HG02763 (cell line): ENCODE measurements at regions not wholly inside any gene's neighbourhood (a gene's known extent, or its start where the extent isn't known, plus 50 kb on each side); places are given as distances from the start of the nearest gene placed in this dataset.

Experiments
- ATAC-seq: cut with Tn5 transposase; IDR thresholded peaks from one replicate; pipeline ENCODE4 v1.9.1; 2021; ENCODE audit warnings: mild to moderate bottlenecking, moderate library complexity; ENCODE audit not compliant: unreplicated experiment

DNA sequence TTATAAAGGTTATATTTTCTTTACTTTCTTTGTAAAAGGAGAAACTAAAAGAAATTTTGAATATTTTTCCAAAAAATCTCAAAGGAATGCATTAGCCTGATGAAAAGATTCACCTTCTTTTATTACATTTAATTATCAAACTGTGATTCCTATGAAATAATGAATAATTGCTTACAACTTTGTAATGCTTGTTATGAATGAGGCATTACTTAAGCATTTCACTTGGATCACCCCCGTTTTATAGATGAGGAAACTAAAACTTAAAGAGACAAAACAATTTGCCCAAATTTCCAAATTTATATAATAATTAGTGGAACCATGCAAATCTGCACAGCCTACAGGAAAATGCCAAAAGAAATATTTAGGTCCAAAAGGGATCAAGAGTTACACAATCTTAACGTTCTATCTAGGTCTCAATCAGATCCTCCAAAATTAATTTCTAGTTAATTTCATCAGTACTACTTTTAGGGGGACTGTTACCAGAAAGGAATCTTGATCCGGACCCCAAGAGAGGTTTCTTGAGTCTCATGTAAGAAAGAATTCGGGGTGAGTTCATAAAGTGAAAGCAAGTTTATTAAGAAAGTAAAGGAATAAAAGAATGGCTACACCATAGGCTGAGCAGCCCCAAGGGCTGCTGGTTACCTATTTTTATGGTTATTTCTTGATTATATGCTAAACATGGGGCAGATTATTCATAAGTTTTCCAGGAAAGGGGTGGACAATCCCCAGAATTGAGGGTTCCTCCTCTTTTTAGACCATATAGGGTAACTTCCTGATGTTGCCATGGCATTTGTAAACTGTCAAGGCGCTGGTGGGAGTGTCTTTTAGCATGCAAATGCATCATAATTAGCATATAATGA lies 288.0 kb downstream of the ADGB start:
- no peak for ATAC-seq

DNA sequence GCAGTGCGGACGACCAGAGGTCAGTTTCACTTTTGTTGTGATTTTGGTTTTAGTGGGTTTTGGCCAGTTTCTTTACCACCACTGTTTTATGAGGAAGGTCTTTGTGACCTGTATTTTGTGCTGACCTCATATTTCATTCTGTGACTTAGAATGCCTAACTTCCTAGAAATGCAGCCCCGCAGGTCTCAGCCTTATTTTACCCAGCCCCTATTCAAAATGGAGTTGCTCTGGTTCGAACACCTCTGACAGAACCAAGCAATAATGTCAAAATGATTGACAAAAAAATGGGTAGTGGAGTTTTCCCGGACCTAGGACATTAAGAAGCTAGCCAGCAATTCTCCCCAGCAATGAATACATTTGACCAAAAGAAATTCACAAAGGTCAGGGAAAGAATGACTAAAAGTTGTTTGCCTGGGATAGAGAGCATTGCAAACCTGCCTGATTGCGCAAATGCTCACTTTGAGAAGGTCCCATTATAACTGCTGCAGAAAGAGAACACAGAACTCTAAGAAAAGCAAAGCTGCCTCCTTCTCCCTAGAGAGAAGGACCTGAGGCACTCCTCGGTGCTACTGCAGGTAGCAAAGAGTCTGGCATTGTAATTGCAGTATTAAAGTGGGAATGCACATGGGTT lies 288.8 kb downstream of the ADGB start:
- ATAC-seq = no peak

DNA sequence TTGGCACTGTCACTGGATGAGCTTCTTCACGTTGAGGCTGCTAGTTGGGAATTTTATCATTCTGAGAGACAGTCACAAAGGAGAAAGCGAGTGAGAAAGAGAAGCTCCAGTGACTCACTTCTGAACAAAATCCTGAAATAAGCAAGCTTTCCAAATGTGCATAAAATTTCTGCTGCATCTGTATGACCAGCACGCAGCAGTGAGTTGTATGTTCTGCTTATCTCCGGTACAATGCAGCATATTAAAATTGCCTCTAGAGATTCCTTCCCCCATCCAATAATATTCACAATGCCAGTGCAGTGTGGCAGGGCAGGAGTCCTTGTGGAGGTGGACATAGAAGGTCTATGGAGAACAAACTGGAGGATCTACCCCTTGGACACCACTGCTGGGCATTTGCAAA lies 290.5 kb downstream of the ADGB start:
- no peak for ATAC-seq

DNA sequence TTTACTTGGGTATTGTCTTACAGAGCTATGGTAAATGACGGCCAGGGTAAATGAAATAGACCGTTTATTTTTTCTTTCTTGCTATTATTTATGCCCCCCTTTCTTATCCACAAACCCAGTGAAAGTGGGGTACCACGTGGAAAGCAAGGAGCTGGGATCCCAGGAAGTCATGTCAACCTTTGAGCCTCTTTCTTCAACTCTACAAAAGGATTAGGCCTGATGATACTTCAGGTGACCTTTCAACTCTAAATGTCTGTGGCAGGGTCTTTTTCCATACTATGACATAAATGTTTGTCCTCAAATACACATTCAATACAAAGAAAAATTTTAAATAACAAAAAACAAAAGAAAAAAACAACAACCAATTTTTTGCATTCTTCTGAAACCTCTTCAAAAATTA lies 291.4 kb downstream of the ADGB start:
- ATAC-seq = no peak

DNA sequence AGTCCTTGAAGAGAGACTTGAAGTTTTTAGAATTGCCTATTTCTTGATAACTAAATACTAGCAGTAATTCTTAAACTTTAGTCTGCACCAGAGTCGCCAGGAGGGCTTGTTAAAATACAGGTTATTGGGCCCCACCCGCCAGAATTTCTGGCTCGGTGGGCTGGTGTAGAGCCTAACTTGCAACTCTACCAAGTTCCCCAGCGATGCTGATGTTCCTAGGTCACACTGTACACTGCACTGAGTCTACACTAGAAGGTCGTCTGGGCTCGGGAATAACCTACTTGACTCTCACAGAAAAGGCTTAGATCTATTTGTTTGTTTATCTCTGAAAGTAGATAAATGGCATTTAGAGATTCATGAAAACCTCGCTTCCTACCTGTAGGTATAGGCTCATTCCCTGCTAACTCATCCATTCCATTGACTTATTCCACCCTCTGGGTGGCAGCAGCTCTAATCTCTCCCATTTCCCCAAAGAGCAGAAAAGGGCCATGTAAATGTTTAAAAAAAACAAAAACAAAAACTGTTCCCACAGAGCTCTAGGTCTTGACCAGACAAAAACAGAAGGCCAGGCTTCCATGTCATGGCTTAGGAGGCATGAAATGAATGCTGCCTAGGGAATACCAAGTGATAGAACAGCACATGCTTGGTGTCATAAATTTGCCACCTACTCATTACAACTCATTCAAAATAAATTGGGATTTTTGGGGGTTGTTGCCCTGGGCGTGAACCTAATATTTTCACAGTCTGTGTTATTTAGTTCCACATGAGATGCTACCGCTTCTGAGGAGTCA lies 292.1 kb downstream of the ADGB start:
- ATAC-seq = no peak

DNA sequence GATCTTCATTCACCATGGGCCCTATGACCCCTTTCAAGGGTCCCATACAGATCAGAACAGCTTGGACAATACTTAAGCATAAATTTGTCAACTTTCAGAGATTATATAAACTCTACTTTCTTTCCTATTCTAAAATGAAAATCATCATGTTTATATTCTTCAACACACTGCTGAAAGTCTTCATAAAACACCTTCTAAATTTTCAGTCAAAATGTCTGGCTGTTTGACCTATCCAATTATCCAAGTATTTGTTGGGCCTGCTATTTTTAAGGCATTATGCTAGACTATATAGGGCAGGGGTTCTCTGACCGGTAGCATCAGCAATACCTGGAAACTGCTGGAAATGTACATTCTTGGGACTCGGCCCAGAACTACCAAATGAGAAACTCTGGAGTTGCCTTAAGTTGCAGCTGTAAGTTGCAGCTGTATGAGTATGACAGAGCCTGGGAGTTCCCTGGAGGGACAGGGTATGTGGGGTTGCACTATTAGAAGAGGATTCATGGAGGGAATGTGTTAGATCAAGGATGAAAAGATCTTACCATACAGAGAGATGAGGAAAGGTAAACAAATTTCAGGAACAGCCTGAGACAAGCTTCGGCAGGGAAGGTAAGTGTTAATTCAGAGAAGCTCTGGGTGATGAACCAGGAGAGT lies 293.0 kb downstream of the ADGB start:
- no peak for ATAC-seq

DNA sequence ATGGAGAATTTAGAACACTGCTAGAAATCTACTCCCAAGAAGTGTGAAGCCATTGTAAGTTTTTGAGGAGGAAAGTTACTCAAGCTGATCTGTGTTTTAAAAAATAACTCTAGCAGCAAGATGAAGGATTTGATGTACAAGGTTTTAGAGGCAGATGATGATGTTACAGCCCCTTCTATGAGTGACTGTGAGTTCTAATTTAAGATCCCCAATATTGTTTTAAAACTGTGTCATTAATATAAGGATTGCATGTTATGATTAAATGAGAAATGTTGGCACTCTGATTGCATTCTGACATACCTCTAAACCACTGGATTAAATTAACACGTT lies 293.5 kb downstream of the ADGB start:
- ATAC-seq = no peak

DNA sequence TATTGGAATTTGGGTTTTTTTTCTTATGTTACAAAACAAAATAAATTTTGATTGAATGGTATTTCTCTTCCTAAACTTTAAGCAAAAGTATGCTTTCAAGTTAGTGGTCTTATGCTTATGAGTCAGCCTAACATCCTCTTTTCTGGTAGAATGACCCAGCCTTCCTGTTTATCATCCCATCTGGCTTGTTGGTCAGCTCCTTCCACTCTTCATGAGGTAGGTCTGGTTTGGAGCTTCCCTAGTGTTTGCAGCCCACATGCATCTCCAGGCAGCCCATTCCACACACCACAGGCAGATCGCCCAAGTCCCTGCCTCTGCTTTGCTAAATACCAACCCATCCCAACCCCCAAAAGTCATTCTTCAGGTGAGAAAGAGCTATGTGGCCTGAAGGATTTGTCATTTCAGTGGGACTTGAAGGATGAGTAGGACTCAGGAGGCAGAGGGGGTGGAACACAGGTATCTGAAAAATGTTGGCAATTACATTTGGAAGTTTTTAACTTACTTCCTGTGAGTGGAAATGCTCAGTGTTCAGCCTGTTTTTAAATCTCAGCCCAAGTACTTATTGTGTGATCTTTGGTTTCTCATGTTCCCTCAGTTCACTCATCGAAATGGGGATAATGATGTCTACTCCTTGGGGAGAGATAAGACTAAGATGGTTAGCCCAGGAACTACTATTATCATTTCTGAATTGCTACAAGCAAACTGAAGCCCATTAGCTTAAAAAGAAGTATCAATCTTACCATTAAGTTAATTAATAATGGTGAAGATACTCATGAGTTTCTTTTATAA lies 294.0 kb downstream of the ADGB start:
- no peak for ATAC-seq

DNA sequence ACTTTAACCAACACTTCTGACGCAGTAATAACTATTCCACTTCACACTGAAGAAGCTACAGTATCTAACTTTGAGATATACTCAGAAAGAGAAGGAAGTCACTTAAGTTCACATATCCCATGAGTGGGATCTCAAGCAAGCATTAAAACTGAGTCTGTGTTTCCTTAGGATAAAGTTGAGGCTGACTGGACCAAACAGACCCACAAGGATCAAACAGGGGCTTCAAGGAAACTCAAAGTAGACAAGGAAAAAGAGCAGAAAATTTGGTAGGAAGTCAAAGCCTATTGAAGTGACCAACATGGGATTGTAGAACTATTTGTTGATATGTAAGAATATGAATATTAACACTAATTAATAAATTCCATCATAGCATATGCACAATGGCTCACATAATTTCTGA lies 294.9 kb downstream of the ADGB start:
- no peak for ATAC-seq

DNA sequence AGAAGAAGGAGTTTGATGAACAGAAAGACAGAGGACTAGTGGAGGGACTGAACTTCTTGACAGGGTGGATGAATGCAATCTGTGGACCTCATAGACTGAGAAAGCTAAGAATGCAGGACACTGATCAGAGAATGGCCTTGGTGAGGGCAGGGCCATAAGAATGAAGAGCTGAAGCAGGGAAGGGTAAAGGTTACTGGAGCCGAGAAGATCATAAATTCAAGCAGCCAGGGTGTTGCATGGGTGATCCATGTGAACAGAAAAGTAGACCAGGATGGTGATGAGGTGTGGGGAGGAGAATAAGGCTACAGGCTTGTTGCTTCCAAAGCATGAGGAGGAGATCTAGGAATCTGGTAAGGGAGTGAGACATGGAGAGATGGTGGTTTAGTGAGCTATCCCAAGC lies 295.9 kb downstream of the ADGB start:
- no peak for ATAC-seq

DNA sequence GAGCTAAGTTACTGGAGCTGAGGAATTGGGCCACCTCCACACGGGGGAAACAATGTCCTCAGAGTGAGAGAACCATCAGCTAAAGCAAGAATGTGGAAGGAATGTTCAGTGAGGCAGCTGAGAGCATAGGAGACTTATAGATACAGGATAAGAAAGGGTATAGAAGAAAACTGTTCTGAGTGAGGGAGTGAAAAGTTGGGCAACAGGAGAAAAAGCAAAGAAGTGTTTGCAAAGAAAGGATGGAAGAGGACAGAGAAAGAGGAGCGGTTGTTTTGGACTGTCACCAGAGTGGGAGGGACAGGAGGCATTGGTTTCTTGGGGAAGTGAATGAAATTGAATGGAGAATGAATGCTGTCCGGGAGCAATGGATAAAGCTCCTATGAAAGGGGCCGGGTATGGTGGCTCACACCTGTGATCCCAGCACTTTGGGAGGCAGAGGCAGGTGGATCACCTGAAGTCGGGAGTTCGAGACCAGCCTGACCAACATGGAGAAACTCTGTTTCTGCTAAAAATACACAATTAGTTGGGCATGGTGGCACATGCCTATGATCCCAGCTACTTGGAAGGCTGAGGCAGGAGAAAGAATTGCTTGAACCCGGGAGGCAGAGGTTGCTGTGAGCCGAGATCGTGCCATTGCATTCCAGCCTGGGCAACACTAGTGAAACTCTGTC lies 296.5 kb downstream of the ADGB start:
- ATAC-seq = no peak

DNA sequence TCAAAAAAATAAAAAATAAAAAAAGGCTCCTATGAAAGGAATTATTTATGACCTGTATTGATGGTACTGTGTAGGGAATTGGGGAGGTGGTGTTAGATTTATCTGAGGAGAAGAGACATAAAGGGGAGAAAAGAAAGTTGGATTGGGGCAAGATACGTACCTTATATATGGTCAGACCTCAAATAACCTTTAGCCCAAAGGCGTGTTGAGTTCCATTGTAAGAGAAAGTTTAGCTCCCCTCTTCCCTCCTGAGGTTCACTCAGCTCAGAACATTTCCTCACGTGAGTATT lies 296.9 kb downstream of the ADGB start:
- no peak for ATAC-seq

DNA sequence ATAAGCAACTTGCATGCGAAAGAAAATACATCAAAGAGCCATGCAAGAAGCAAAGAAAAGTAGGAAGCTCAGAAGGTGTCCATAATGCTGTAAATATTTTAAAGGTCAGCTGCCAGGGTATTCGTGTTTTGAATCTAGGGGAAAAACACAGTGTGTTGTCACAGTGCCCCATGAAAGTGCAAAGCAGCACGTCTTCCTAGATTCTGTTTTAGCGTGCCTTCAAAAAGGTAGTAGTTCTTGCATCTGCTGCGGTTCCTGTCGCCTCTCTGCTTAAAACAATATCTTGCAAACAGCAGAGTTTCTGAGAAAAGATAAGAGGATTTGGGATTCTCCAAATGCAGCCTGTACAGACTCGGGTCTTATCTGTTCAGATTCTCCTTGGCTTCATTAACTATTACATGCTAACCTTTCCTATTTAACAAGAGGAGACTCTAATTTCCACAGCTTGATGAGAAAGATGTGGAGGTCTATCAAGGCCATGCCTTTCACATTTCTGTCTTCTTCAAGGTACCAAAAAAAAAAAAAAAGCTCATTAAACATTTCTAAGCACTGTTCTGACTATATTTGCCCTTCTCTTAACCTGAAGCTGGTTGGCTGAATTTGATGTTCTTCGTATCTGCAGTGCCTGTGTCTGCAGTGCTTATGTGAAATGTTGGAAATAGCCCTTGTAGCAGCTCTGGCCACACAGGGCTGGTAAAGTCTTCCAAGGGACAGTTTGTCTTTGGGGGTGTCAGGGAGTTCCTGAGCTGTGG lies 297.5 kb downstream of the ADGB start:
- no peak for ATAC-seq

DNA sequence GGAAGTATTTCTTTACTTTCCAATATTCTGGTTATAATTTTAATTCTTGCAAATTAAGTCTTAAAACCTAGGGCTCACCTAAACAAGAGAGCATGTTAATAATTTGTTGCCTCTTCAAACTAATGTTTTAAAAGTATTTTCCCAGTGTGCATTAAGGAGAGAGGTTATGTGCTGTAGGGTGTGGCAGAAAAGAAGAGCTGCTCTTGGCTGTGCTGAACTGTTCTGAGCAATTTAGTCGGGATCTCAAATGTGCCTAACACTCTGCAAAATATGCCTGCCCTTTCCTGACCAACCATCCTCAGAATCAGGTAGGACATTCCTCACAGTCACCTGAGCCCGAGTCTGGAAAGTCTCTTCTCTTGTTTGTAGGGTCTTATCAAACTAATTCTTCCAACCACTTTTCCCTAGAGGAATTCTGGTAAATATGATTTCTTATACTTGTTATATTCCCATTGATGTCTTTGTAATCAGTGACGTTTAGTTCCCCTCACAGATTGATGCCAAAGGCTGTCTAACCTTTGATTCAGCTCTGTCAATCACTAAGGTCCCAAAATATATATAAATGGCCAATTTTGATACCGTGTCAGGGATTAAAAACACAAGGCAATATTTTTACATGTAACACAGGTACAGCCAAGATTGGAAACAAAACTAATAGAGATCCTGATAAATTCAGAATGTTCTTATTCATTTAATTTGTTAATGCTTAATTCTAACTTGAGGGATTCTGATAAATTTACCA lies 298.4 kb downstream of the ADGB start:
- ATAC-seq = no peak

DNA sequence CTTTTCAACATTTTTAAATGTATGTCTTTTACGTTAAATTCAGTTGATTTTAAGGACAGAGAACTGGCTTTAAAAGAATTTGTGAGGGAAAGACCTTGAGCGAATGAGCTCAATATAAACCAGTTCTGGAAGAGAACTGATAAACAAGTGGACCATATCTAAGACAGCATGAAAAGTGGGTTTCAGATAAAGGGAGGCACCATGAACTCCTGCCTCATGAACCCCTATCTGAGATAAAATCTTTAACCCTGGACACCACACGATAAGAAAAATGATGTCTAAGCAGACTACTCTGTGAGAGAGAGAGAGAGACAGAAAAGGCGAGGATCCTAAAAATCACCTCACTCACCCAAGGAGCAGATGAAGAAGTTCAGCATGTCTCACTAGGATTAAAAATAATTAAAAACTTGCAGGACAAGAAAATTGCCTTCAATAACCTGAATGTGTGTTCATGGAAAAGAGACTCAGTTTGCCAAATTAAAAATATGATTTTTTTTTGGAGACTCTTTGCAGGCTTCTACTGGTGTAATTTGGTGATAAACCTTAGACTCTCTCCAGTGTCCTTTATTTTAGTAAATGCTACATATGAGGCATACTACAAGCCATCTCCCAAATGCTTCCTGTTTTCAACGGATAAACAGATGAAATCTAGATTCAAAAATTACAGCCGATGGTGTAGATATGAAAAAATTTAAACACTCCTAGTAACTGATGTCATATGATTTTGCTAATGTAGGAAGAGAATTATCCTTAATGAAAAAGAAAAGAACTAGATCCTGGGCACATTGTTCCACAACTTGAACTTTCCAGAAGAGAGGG lies 299.5 kb downstream of the ADGB start:
- no peak for ATAC-seq

DNA sequence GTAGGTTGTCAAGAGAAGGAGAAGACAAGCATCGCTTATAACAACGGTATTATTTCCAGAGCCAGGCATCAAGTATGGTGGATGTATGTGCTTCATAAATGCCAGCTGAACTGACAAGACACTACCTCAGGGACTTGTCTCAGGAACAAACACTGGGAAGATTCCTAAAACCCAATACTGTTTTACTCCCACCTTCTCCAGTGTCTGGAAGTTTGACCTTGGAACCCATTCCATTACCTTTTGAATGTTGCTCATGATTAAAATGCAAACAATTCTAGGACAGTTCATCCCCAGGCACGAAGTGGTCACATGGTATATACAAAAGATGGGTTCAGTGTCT lies 300.1 kb downstream of the ADGB start:
- ATAC-seq = no peak

DNA sequence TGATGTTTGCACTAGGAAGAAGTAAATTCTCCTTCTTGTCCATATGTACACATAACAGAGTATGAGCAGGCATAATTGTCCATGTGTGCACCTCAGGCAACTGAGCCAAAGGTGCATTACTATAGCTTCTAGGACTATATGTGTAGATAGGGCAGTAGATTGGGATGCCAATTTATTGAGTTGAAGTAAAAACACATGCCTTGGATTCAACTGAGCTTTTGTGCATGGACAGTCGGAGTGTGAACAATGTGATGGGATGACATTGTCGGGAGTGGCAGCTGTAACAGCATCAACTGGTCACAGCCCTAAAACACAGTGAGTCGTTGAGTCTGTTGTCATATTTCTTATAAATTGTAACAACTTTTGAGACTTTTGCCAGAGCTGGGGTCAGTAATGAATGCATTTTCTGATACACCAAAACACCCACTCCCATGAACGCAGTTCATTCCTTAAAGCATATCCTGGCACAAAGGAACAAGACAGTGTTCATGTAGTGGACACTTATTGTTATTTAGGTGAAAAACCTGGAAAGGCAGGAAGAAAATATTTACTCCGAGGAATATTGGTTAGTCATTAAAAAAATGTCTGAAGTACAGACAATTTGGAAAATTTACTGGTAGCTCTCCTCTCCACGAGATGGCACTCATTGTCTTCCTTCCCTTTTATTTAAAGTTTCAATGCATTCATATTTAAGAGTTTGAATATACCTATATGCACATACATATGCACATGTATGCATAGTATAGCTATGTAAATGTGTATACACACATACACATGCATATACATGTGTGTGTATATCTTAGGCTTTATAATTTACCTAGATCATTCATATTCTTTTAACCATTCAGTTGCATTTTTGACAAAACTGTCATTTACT lies 302.0 kb upstream of the STXBP5 start:
- no peak for ATAC-seq
